ENCODE measurements at regions not wholly inside any gene's neighbourhood (a gene's known extent, or its start where the extent isn't known, plus 50 kb on each side); places are given as distances from the start of the nearest gene placed in this dataset.
A peak's percentile ranks its signal among the peaks of the same experiment; 100 is the strongest.

GRCh38 chr6:232982-233640, 59.2 kb upstream of the DUSP22 start:
- Mint-ChIP-seq H3K4me1 (ENCODE audit: low read depth) (peaks cover 55% of the 10 kb centered on the region), H3K27me3 (ENCODE audit: low read depth) (no peaks in the 10 kb centered on the region), H3K27ac (no peak overlapping the region), H3K4me3 (no peak overlapping the region), H3K9me3 (no peaks in the 10 kb centered on the region), H3K36me3 (ENCODE audit: low read depth) (no peaks in the 10 kb centered on the region)
- DNase-seq (ENCODE audit: low spot score), result no peak

- Mint-ChIP-seq H3K27ac (peak overlapping the region; percentile 93), H3K4me1 (ENCODE audit: low read depth) (peaks cover 51% of the 10 kb centered on the region), H3K27me3 (ENCODE audit: low read depth) (no peaks in the 10 kb centered on the region), H3K9me3 (no peaks in the 10 kb centered on the region), H3K36me3 (ENCODE audit: low read depth) (no peaks in the 10 kb centered on the region), H3K4me3 (peak overlapping the region; percentile 34)
- no peak for DNase-seq (ENCODE audit: low spot score)
Measured at GRCh38 chr6:234706-235372, 57.4 kb upstream of the DUSP22 start.

- H3K9me3 Mint-ChIP-seq, result no peaks in the 10 kb centered on the region
- DNase-seq (ENCODE audit: low spot score), result peak; percentile 78
- H3K4me1 Mint-ChIP-seq (ENCODE audit: low read depth), result peaks cover 42% of the 10 kb centered on the region
- no peaks in the 10 kb centered on the region for H3K27me3 Mint-ChIP-seq (ENCODE audit: low read depth)
- peak overlapping the region; percentile 75 for H3K4me3 Mint-ChIP-seq
- no peaks in the 10 kb centered on the region for H3K36me3 Mint-ChIP-seq (ENCODE audit: low read depth)
- H3K27ac Mint-ChIP-seq, result peak overlapping the region; percentile 93
Measured at GRCh38 chr6:235763-236360, 56.4 kb upstream of the DUSP22 start.

- no peak for DNase-seq (ENCODE audit: low spot score)
- H3K36me3 Mint-ChIP-seq (ENCODE audit: low read depth), result no peaks in the 10 kb centered on the region
- no peaks in the 10 kb centered on the region for H3K27me3 Mint-ChIP-seq (ENCODE audit: low read depth)
- H3K4me1 Mint-ChIP-seq (ENCODE audit: low read depth), result peaks cover 38% of the 10 kb centered on the region
- peak overlapping the region; percentile 93 for H3K27ac Mint-ChIP-seq
- no peaks in the 10 kb centered on the region for H3K9me3 Mint-ChIP-seq
- H3K4me3 Mint-ChIP-seq, result peak overlapping the region; percentile 58
Measured at GRCh38 chr6:236519-236918, 55.8 kb upstream of the DUSP22 start.

- Mint-ChIP-seq H3K4me3 (no peak overlapping the region), H3K27me3 (ENCODE audit: low read depth) (peaks cover 2% of the 10 kb centered on the region), H3K9me3 (peaks cover 6% of the 10 kb centered on the region), H3K4me1 (ENCODE audit: low read depth) (peaks cover 19% of the 10 kb centered on the region), H3K27ac (no peak overlapping the region), H3K36me3 (ENCODE audit: low read depth) (no peaks in the 10 kb centered on the region)
- no peak for DNase-seq (ENCODE audit: low spot score)
Measured at GRCh38 chr6:240151-240550, 52.1 kb upstream of the DUSP22 start.

- Mint-ChIP-seq H3K9me3 (peaks cover 6% of the 10 kb centered on the region), H3K27ac (no peak overlapping the region), H3K36me3 (ENCODE audit: low read depth) (no peaks in the 10 kb centered on the region), H3K27me3 (ENCODE audit: low read depth) (peaks cover 2% of the 10 kb centered on the region), H3K4me3 (no peak overlapping the region), H3K4me1 (ENCODE audit: low read depth) (peaks cover 9% of the 10 kb centered on the region)
- no peak for DNase-seq (ENCODE audit: low spot score)
Measured at GRCh38 chr6:241336-241865, 50.9 kb upstream of the DUSP22 start.
